ENCODE measurements at regions not wholly inside any gene's neighbourhood (a gene's known extent, or its start where the extent isn't known, plus 50 kb on each side); places are given as distances from the start of the nearest gene placed in this dataset.

GRCh38 chr15:61315471-61315870 lies 86.4 kb upstream of the RORA start:
- H3K4me3 ChIP-seq (ENCODE audit: low read depth, low read length) = no peak overlapping the region
- H3K9me3 ChIP-seq (ENCODE audit: control insufficient read depth, insufficient read depth, low read length) = no peaks in the 10 kb centered on the region
- H3K27me3 ChIP-seq (ENCODE audit: control insufficient read depth, insufficient read depth, low read length) = no peaks in the 10 kb centered on the region
- no peaks in the 10 kb centered on the region for H3K4me1 ChIP-seq (ENCODE audit: control insufficient read depth, insufficient read depth, low read length)
- H3K36me3 ChIP-seq (ENCODE audit: control insufficient read depth, insufficient read depth, low read length) = no peaks in the 10 kb centered on the region
- H3K9ac ChIP-seq (ENCODE audit: low read depth, low read length) = no peak overlapping the region

GRCh38 chr15:61314427-61314826 lies 85.3 kb upstream of the RORA start:
- Histone ChIP-seq H3K36me3 (ENCODE audit: control insufficient read depth, insufficient read depth, low read length) (no peaks in the 10 kb centered on the region), H3K9ac (ENCODE audit: low read depth, low read length) (no peak overlapping the region), H3K27me3 (ENCODE audit: control insufficient read depth, insufficient read depth, low read length) (no peaks in the 10 kb centered on the region), H3K4me3 (ENCODE audit: low read depth, low read length) (no peak overlapping the region), H3K9me3 (ENCODE audit: control insufficient read depth, insufficient read depth, low read length) (no peaks in the 10 kb centered on the region), H3K4me1 (ENCODE audit: control insufficient read depth, insufficient read depth, low read length) (no peaks in the 10 kb centered on the region)

- Histone ChIP-seq H3K9ac (ENCODE audit: low read depth, low read length) (no peak overlapping the region), H3K4me3 (ENCODE audit: low read depth, low read length) (no peak overlapping the region), H3K4me1 (ENCODE audit: control insufficient read depth, insufficient read depth, low read length) (no peaks in the 10 kb centered on the region), H3K36me3 (ENCODE audit: control insufficient read depth, insufficient read depth, low read length) (no peaks in the 10 kb centered on the region), H3K27me3 (ENCODE audit: control insufficient read depth, insufficient read depth, low read length) (no peaks in the 10 kb centered on the region), H3K9me3 (ENCODE audit: control insufficient read depth, insufficient read depth, low read length) (no peaks in the 10 kb centered on the region)
Observed at GRCh38 chr15:61309617-61310016, 80.5 kb upstream of the RORA start.

- Histone ChIP-seq H3K36me3 (ENCODE audit: control insufficient read depth, insufficient read depth, low read length) (no peaks in the 10 kb centered on the region), H3K4me3 (ENCODE audit: low read depth, low read length) (no peak overlapping the region), H3K9me3 (ENCODE audit: control insufficient read depth, insufficient read depth, low read length) (no peaks in the 10 kb centered on the region), H3K4me1 (ENCODE audit: control insufficient read depth, insufficient read depth, low read length) (no peaks in the 10 kb centered on the region), H3K9ac (ENCODE audit: low read depth, low read length) (no peak overlapping the region), H3K27me3 (ENCODE audit: control insufficient read depth, insufficient read depth, low read length) (no peaks in the 10 kb centered on the region)
Observed at GRCh38 chr15:61309031-61309511, 80.0 kb upstream of the RORA start.

- Histone ChIP-seq H3K4me1 (ENCODE audit: control insufficient read depth, insufficient read depth, low read length) (no peaks in the 10 kb centered on the region), H3K36me3 (ENCODE audit: control insufficient read depth, insufficient read depth, low read length) (no peaks in the 10 kb centered on the region), H3K9ac (ENCODE audit: low read depth, low read length) (no peak overlapping the region), H3K27me3 (ENCODE audit: control insufficient read depth, insufficient read depth, low read length) (no peaks in the 10 kb centered on the region), H3K4me3 (ENCODE audit: low read depth, low read length) (no peak overlapping the region), H3K9me3 (ENCODE audit: control insufficient read depth, insufficient read depth, low read length) (no peaks in the 10 kb centered on the region)
Observed at GRCh38 chr15:61308437-61308836, 79.3 kb upstream of the RORA start.

- H3K36me3 ChIP-seq (ENCODE audit: control insufficient read depth, insufficient read depth, low read length) = no peaks in the 10 kb centered on the region
- no peak overlapping the region for H3K9ac ChIP-seq (ENCODE audit: low read depth, low read length)
- H3K4me3 ChIP-seq (ENCODE audit: low read depth, low read length) = no peak overlapping the region
- H3K27me3 ChIP-seq (ENCODE audit: control insufficient read depth, insufficient read depth, low read length) = no peaks in the 10 kb centered on the region
- H3K9me3 ChIP-seq (ENCODE audit: control insufficient read depth, insufficient read depth, low read length) = no peaks in the 10 kb centered on the region
- H3K4me1 ChIP-seq (ENCODE audit: control insufficient read depth, insufficient read depth, low read length) = no peaks in the 10 kb centered on the region
Observed at GRCh38 chr15:61307474-61307873, 78.4 kb upstream of the RORA start.

GRCh38 chr15:61301701-61302100 lies 72.6 kb upstream of the RORA start:
- no peaks in the 10 kb centered on the region for H3K36me3 ChIP-seq (ENCODE audit: control insufficient read depth, insufficient read depth, low read length)
- no peaks in the 10 kb centered on the region for H3K27me3 ChIP-seq (ENCODE audit: control insufficient read depth, insufficient read depth, low read length)
- H3K4me1 ChIP-seq (ENCODE audit: control insufficient read depth, insufficient read depth, low read length) = no peaks in the 10 kb centered on the region
- no peak overlapping the region for H3K9ac ChIP-seq (ENCODE audit: low read depth, low read length)
- no peak overlapping the region for H3K4me3 ChIP-seq (ENCODE audit: low read depth, low read length)
- H3K9me3 ChIP-seq (ENCODE audit: control insufficient read depth, insufficient read depth, low read length) = no peaks in the 10 kb centered on the region

GRCh38 chr15:61299075-61299763 lies 70.1 kb upstream of the RORA start:
- H3K4me1 ChIP-seq (ENCODE audit: control insufficient read depth, insufficient read depth, low read length) = no peaks in the 10 kb centered on the region
- no peaks in the 10 kb centered on the region for H3K9me3 ChIP-seq (ENCODE audit: control insufficient read depth, insufficient read depth, low read length)
- no peaks in the 10 kb centered on the region for H3K27me3 ChIP-seq (ENCODE audit: control insufficient read depth, insufficient read depth, low read length)
- no peaks in the 10 kb centered on the region for H3K36me3 ChIP-seq (ENCODE audit: control insufficient read depth, insufficient read depth, low read length)
- no peak overlapping the region for H3K9ac ChIP-seq (ENCODE audit: low read depth, low read length)
- H3K4me3 ChIP-seq (ENCODE audit: low read depth, low read length) = no peak overlapping the region

GRCh38 chr15:61295239-61295638 lies 66.1 kb upstream of the RORA start:
- no peaks in the 10 kb centered on the region for H3K36me3 ChIP-seq (ENCODE audit: control insufficient read depth, insufficient read depth, low read length)
- H3K9ac ChIP-seq (ENCODE audit: low read depth, low read length) = no peak overlapping the region
- no peak overlapping the region for H3K4me3 ChIP-seq (ENCODE audit: low read depth, low read length)
- no peaks in the 10 kb centered on the region for H3K27me3 ChIP-seq (ENCODE audit: control insufficient read depth, insufficient read depth, low read length)
- H3K9me3 ChIP-seq (ENCODE audit: control insufficient read depth, insufficient read depth, low read length) = no peaks in the 10 kb centered on the region
- H3K4me1 ChIP-seq (ENCODE audit: control insufficient read depth, insufficient read depth, low read length) = no peaks in the 10 kb centered on the region

GRCh38 chr15:61282661-61283060 lies 53.6 kb upstream of the RORA start:
- no peak overlapping the region for H3K4me3 ChIP-seq (ENCODE audit: low read depth, low read length)
- no peaks in the 10 kb centered on the region for H3K4me1 ChIP-seq (ENCODE audit: control insufficient read depth, insufficient read depth, low read length)
- no peak overlapping the region for H3K9ac ChIP-seq (ENCODE audit: low read depth, low read length)
- H3K27me3 ChIP-seq (ENCODE audit: control insufficient read depth, insufficient read depth, low read length) = no peaks in the 10 kb centered on the region
- no peaks in the 10 kb centered on the region for H3K9me3 ChIP-seq (ENCODE audit: control insufficient read depth, insufficient read depth, low read length)
- no peaks in the 10 kb centered on the region for H3K36me3 ChIP-seq (ENCODE audit: control insufficient read depth, insufficient read depth, low read length)

- no peaks in the 10 kb centered on the region for H3K36me3 ChIP-seq (ENCODE audit: control insufficient read depth, insufficient read depth, low read length)
- H3K9ac ChIP-seq (ENCODE audit: low read depth, low read length) = no peak overlapping the region
- H3K27me3 ChIP-seq (ENCODE audit: control insufficient read depth, insufficient read depth, low read length) = no peaks in the 10 kb centered on the region
- no peaks in the 10 kb centered on the region for H3K9me3 ChIP-seq (ENCODE audit: control insufficient read depth, insufficient read depth, low read length)
- H3K4me3 ChIP-seq (ENCODE audit: low read depth, low read length) = no peak overlapping the region
- no peaks in the 10 kb centered on the region for H3K4me1 ChIP-seq (ENCODE audit: control insufficient read depth, insufficient read depth, low read length)
Observed at GRCh38 chr15:61281328-61281727, 52.2 kb upstream of the RORA start.
